Jurkat, Clone E6-1 (cell line): ENCODE measurements at regions not wholly inside any gene's neighbourhood (a gene's known extent, or its start where the extent isn't known, plus 50 kb on each side); places are given as distances from the start of the nearest gene placed in this dataset.
"Not testable (repeated sequence)": the region's sequence is repeated elsewhere in the genome, so short reads cannot be mapped to it uniquely, and the experiment has no call there.

Experiments used
- DNase-seq: peaks from one replicate; pipeline ENCODE4 v3.0.0-alpha.2; 2011; ENCODE audit warnings: low read depth, low spot score
- H3K4me3 ChIP-seq: 2 replicates; pipeline ENCODE4 v1.5.1; 2011; ENCODE audit warnings: mild to moderate bottlenecking, low read length, control low read depth, moderate library complexity

DNA sequence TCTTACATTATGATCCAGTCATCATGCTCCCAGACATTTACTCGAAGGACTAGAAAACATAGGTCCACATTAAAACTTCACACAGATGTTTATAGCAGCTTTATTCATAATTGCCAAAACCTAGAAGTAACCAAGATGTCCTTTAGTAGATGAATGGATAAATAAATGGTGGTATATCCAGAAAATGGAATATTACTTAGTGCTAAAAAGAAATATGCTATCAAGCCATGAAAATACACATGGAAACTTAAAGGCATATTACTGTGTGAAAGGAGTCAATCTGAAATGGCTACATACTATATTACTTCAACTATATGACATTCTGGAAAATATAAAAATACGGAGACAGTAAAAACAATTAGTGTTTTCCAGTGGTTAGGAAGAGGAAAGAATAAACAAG is 1039.1 kb upstream of the INTU start:
- no peak for DNase-seq
- H3K4me3 ChIP-seq, result no peak overlapping the region

DNA sequence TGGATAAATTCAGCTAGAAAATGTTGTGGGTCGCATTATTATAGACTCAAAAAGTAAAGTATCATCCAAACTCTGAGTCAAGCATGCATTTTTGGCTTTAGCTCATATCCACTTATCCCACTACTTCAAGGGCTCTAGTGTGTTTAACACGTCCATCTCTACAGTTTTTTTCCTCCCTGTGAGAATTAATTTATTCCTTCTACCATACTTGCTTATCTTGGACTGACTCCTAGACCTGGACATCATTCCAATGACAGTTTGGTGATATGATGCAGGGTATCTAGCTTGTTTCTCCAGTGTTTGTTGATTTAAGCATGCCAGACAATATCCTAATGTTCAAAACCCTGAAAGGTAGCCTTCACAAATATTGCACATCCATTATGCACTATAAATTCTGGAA is 1037.1 kb upstream of the INTU start:
- H3K4me3 ChIP-seq, result no peak overlapping the region
- no peak for DNase-seq

DNA sequence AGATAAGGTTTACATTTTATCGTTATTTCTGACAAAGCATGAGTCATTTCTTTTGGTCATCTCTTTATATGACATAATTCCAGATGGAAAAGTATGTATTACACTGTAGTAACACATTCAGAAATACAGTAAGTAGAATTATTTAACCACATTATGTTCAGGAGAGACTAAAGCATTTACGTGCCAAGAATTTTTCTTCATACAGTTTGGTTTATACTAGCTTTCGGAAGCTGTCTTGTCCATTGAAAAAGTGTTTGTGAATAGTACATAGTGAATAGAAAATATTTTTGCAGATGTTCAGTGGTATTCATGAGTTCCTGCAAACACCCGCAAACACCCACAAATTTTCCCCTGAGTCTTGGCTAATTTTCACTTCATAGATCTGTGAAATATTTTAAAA is 1033.0 kb upstream of the INTU start:
- no peak overlapping the region for H3K4me3 ChIP-seq
- DNase-seq, result no peak

DNA sequence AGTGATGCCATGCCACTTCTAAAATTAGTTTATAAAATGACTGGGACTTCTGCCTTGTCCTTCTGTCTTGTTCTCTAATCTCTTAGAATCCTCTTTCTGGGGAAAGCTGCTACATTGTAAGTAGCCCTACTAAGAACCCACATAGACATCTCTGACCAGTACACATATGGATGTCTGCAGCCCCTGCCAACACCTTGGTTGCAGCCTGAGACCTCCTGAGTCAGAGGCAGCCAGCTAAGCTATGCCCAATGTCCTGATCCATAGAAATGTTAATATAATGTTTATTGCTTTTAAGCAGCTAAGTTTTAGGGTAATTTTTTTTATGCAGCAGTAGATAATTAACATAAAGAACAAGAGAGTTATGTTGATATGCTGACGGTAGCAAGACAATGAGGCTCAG is 1029.5 kb upstream of the INTU start:
- H3K4me3 ChIP-seq, result no peak overlapping the region
- no peak for DNase-seq

DNA sequence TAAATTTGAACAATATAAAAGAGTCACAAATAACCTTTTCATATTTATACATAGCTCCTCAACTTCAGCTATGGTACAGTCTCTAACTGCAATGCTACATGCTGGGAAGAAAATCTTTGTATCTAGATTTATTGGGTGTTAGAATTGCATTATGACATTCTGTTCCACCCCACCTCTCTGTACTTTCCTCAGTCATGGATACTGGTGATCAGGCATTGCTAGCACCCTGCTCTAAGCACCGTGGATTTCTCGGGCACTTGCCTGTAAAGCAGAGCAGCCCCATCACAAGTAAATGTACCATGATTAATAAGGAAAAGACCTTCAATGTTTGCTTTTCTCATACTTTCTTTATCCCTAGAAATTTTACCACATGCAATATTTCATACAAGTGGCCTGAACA is 1028.9 kb upstream of the INTU start:
- DNase-seq, result no peak
- H3K4me3 ChIP-seq, result no peak overlapping the region

DNA sequence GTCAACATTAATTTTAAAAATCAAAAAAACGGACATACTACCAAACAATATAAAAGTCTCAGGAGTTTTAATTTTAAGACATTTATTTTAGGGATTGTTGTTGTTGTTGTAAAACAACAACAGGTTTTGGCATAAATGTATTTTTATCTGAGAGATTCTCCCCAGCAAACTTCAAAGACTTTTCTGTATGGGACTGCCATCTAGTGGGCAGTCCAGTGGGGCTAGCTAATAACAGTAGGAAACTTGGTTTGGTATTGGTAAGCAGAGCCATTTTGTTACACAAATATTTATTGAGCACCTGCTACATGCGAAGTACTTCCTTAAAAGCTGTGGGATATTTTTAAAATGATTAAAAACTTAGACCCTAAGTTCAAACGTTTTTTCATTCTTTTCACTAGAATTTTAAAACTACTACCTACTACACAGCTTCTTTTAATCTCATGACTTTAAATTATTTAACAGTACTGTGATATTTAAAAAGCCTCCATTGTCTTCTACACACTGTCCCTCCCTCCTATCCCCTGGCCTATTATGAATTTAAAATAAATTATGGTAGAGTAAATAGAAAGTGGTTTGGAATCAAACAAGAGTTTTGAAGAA is 1028.4 kb upstream of the INTU start:
- peak; percentile 4 for DNase-seq

DNA sequence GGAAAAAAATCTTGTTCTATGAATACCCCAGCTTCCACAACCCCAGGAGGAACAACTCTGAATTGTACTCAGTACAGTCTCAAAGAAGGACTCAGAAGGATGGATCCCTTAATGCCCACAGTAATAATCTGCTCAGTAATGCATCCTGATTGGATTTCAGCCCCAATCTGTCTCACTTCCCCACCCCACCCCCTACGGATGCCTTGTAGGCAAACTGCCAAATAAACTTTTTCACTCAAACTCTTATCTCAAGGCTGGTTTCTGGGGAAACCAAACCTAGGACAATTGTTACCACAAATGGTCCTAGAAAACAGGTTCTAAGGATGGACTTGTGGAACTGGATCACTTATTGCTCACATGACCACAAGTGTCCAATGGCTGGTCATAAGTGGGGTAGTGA is 1021.8 kb upstream of the INTU start:
- H3K4me3 ChIP-seq, result no peak overlapping the region
- no peak for DNase-seq

More for the DNA sequence above, 1028.4 kb upstream of the INTU start:
- no peak overlapping the region for H3K4me3 ChIP-seq

DNA sequence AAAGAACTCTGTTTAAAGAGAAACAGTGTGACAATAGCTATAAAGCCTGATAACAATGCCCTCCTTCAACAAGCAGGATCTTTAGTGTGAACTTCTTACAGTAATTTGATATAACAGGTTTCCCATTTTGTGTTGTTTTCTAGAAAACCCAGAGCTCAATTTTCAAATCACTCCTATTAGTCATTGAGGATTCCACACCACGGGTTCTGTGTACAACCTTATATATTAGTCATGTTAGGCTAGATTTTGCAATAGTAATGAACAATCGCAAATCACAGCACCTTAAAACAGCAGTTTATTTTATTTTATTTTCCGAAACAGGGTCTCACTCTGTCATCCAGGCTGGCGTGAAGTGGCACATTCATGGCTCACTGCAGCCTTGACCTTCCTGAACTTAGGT is 1020.9 kb upstream of the INTU start:
- DNase-seq, result no peak
- no peak overlapping the region for H3K4me3 ChIP-seq

DNA sequence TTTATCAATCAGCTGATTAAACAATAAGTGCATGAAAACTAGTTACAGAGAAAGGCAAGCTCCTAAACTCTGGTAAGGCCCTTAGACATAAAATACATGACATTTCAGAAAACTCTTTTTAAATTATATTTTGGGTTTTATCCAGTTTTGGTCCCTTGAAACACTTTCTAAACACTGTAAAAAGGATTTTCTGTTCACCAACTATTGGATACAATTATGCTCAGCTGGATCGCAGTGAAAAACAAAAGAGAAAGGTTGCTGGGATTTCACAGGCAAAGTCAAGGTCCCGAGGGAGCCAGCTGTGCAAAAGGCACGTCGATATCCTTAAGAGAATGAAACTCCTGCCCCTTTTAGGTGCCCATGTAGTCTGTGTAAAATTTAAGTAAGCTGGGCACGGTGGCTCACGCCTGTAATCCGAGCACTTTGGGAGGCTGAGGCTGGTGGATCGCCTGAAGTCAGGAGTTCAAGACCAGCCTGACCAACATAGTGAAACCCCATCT is 1018.4 kb upstream of the INTU start:
- DNase-seq, result no peak
- no peak overlapping the region for H3K4me3 ChIP-seq

DNA sequence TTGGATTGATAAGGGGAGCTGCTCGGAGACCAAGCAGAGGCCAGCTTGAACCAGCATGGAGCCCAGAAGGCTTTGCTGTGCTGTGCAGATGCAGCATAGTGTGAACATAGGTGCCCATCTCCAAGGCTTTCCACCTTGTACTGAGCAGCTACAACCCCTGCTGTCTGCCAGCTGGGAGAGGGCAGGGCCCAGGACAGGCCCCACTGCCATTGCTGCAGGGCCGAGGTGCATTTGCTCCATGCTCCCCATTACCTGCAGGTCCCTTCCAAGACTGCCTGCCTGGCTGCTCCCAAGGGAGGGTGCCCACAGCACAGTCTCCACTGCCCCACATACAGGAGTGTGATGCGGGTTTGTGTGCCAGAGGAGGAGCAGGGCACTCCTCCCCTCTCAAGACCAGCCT is 1016.0 kb upstream of the INTU start:
- H3K4me3 ChIP-seq, result no peak overlapping the region
- no peak for DNase-seq

DNA sequence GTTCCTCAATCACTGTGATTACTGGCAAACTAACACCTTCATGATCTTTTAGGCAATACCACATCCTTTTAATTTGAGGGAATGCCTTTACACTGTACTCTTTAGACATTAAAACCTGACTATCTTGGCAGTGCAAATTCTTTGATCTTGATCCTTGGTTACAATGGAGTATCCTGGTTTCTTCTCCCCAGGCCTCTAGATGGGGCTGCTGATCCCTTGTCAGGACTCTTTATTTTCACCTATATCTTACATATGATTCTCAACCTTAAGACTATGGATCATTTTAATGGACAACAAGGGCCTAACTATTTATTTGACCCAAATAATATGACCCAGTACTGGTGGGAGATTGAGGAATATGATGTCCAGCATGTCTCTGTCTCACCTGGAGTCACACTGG is 1005.5 kb upstream of the INTU start:
- H3K4me3 ChIP-seq, result no peak overlapping the region
- no peak for DNase-seq

DNA sequence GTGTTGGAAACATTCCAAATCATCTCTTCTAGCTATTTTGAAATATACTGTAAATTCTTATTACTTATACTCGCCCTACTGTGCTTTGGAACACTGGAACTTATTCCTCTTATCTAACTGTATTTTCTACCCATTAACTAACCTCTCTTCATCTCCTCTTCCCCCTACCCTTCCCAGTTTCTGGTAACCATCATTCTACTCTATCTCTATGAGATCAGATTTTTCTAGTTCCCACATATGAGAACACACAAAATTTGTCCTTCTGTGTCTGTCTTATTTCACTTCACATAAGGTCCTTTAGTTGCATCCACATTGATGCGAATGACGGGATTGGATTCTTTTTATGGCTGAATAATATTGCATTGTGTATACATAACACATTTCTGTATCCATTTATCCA is 1003.8 kb upstream of the INTU start:
- no peak for DNase-seq
- no peak overlapping the region for H3K4me3 ChIP-seq

DNA sequence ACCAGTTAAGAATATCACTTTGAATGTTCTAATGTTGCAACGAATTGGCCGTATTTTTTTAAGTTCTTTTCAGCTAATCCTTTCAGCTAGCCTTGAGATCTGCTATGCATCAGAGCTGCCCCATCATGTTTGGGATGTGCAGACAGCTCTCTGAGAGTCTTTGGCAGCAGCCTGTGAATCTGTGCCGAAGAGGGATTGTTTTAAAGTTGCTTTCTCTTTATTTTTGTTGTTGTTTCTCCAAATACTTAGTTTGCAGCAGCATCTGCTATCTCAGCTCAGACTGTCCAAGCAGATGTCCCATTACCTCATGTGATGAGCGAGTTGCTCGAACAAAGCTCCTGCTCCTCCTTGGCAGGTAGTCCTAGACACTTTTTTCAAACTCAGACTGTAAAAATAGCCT is 1002.5 kb upstream of the INTU start:
- no peak overlapping the region for H3K4me3 ChIP-seq
- no peak for DNase-seq

DNA sequence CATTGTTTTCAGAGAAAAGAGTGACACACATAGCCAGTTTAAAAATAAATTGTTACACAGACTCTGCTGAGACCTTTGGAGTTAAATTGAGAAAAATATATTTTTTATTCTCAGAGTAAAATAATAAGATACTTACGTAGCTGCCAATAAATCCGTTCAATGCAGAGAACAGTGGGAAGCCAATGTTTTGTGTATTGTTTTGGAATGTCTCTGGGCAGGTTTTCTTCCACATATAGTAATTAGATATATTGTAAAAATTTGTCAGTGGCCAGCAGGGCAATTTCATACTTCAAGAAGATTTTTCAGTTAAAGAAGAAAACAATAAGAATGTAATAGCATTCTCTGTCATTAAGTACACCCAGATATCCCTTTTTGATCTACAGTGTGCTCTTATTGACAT is 999.5 kb upstream of the INTU start:
- DNase-seq, result no peak
- H3K4me3 ChIP-seq, result no peak overlapping the region

DNA sequence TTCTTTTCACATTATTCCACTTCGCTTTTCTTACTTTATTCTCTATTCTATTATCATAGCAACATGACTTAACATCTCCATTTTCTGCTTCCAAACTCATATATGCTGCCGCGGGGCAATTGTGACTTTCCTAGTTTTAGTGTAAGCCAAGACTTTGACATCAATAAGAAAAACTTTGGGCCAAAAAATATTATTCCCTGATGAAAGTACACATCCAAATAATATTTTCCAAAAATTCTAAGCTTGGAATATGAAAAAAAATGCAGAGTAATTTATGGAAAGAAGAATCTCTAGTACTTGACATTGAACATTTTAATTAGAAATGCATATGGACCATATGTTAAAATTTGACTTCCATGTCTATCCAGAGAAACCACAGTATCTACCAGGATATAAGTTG is 995.1 kb upstream of the INTU start:
- no peak for DNase-seq
- no peak overlapping the region for H3K4me3 ChIP-seq

DNA sequence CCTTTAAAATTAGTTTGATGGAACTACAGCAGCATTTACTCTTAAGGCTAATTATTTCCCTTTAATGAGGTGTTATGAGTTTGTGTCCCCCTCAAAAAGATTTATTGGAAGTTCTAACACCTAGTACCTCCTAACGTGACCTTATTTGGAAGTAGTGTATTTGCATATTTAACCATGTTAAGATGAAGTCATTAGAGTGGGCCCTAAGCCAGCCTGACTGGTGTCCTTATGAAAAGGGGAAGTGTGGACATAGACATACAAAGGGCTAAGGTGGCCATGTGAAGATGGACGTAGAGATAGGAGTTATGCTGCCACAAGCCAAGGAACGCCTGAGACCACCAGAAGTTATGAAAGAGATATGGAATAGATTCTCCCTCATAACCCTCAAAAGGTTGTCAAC is 985.4 kb upstream of the INTU start:
- no peak overlapping the region for H3K4me3 ChIP-seq
- no peak for DNase-seq

DNA sequence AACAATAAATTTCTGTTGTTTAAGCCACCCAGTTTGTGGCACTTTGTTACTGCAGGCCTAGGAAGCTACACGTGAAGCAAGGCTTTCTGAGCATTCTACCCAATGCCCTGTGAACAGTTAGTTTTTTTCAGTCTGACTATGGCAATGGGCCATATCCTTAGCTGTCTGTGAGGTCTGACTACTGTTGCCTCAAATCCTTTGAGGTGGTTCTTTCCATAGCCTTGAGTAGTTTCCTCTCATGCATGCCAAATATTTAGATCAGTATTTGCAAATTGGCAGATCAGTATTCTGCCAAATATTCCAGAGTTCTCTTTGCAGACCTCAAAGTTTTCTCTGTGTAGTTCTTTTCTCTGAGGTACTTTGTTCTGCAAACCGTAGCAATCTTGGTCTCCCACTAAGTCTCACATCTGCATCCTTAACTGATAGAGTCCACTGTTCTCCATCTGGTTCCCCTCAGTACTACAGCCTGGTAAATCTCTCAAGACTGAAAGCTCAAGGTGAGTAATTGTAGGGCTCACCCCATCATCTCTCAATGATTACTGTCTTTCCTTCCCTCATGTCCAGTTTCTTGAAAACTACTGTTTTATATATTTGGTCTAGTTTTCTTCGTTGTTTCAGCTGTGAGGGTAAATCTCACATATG is 984.9 kb upstream of the INTU start:
- H3K4me3 ChIP-seq, result no peak overlapping the region
- DNase-seq, result peak; percentile 58

DNA sequence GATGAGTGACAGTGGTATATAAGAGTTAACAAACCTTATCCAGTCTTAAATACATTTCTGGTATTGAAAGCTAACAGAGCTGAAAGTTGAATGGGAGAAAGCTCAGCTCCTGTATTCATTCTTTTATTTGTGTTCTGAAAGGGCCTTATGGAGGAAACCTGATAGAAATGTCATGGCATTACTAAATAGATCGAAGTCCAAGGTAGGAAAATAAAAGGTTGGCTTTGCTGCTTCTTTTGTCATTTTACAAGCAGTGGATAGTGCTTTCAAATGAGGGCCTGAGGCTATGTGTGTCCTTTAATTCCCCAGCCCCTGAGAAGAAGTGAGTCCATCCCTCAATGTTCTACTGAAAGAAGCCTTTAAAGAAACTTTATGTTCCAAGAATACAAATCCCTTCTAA is 974.3 kb upstream of the INTU start:
- H3K4me3 ChIP-seq, result no peak overlapping the region
- no peak for DNase-seq

DNA sequence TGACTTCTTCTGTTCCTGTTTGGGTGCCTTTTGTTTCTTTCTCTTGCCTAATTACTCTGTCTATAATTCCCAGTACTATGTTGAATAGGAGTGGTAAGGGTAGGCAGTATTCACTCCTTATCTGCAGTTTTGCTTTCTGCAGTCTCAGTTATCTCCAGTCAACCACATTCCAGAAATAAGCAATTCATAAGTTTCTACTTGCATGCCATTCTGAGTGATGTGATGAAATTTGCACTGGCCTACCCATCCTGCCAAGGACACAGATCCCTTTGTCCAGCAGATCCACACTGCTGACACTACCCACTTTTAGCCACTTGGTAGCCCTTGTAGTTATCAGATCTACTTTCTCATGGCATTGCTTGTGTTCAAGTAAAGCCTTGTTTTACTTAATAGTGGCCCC is 971.6 kb upstream of the INTU start:
- DNase-seq, result no peak
- no peak overlapping the region for H3K4me3 ChIP-seq

DNA sequence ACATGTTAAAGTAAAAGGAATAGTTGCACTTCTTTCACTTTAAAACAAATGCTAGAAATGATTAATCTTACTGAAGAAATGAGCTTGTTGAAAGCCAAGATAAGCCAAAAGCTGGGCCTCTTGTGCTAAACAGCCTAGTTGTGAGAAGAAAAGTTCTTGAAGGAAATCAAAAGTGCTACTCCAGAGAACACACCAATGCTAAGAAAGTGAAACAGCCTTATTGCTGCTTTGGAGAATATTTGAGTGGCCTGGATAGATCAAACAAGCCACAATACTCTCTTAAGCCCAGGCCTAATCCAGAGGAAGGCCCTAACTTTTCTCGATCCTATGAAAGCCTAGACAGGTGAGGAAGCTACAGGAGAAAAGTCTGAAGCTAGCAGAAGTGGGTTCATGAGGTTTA is 967.9 kb upstream of the INTU start:
- DNase-seq, result no peak
- no peak overlapping the region for H3K4me3 ChIP-seq

DNA sequence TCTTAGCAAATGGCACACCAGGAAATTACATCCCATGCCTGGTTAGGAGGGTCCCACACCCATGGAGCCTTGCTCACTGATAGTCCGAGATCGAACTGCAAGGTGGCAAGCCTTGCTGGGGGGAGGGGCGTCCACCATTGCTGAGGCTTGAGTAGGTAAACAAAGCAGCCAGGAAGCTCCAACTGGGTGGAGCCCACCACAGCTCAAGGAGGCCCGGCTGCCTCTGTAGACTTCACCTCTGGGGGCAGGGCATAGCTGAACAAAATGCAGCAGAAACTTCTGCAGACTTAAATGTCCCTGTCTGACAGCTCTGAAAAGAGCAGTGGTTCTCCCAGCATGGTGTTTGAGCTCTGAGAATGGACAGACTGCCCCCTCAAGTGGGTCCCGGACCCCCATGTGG is 962.7 kb upstream of the INTU start:
- not testable (repeated sequence) for H3K4me3 ChIP-seq, DNase-seq
